ENCODE measurements at regions not wholly inside any gene's neighbourhood (a gene's known extent, or its start where the extent isn't known, plus 50 kb on each side); places are given as distances from the start of the nearest gene placed in this dataset.

DNA sequence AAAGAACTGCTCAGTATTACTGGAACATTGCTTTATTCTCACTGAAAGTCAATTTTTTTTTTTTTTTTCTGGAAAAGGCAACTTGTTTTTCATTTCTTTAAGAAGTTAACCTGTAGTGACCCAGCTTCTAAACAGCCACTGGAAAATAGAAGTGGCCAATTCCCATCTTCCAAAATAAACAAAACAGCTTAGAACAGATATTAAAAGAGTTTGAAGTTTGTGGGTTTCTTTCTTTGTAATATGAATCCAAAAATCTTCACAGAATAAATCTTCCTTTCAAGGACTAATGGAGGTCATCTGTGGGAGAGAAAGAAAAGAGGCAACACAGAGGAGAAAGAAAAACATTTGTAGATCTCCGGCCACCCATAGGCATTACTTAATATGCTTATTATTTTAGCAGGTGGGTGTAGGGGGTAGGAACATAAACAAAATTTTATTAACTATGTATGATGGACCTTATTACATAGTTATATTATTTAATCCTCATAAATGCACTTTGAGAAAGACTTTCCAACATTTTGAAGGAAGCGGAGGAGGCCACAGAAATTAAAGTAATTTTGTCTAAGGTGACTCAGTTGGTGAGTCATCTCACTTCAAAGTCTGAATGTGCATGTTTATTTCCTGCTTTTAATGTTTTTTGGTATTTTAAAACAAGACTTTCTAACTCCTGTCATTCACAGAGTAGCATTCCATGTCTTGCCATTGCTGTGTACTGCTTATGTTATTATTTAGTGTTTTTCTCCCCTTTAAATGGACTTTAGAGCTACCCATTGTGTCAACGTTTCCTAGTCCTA is 1791.8 kb upstream of the WWC1 start:
- no peak overlapping the region for H2BK120ac ChIP-seq (ENCODE audit: insufficient read depth, low read length, poor library complexity)
- no peak overlapping the region for H3K27ac ChIP-seq (ENCODE audit: low read depth, low read length)
- no peak overlapping the region for H2BK12ac ChIP-seq (ENCODE audit: low read length)
- peaks cover 0 to 2% of the 10 kb centered on the region in 2 experiments for H3K4me1 ChIP-seq (ENCODE audit: control insufficient read depth in 1 of 2, insufficient read depth in 2 of 2, low read length in 2 of 2)
- H3K4me2 ChIP-seq (ENCODE audit: low read length) = no peak overlapping the region
- no peak for DNase-seq
- no peak overlapping the region for H3K18ac ChIP-seq (ENCODE audit: low read length)
- H3K36me3 ChIP-seq (ENCODE audit: control insufficient read depth in 1 of 2, insufficient read depth in 2 of 2, low read length in 2 of 2) = no peaks in the 10 kb centered on the region
- no peak overlapping the region for H2AFZ ChIP-seq (ENCODE audit: insufficient read depth, low read length, poor library complexity)
- H2AK5ac ChIP-seq (ENCODE audit: low read length) = no peak overlapping the region
- H3K9ac ChIP-seq (ENCODE audit: low read length) = no peak overlapping the region
- no peak overlapping the region for H4K8ac ChIP-seq (ENCODE audit: low read depth, low read length)
- H2BK5ac ChIP-seq (ENCODE audit: low read depth, low read length, poor library complexity) = no peak overlapping the region
- WGBS (ENCODE audit: extremely low coverage, insufficient coverage, insufficient read length) = no CpG with 5 or more reads among the region's 3 CpGs
- no peaks in the 10 kb centered on the region for H3K27me3 ChIP-seq (ENCODE audit: insufficient read depth, low read length)
- H3K79me2 ChIP-seq (ENCODE audit: control insufficient read depth, insufficient read depth, low read length, poor library complexity) = no peaks in the 10 kb centered on the region
- no peak overlapping the region for H3K23ac ChIP-seq (ENCODE audit: low read length)
- H3K79me1 ChIP-seq (ENCODE audit: low read length) = no peaks in the 10 kb centered on the region
- no peak overlapping the region for H3K4me3 ChIP-seq (ENCODE audit: low read depth, low read length)
- no peaks in the 10 kb centered on the region for H3K9me3 ChIP-seq (ENCODE audit: insufficient read depth, low read depth, low read length)
- no peak overlapping the region for H4K12ac ChIP-seq (ENCODE audit: low read depth, low read length)
- no peak overlapping the region for H3K4ac ChIP-seq (ENCODE audit: low read depth, low read length)
- H3K14ac ChIP-seq (ENCODE audit: low read length) = no peak overlapping the region
- H4K91ac ChIP-seq (ENCODE audit: low read depth, low read length) = no peak overlapping the region

DNA sequence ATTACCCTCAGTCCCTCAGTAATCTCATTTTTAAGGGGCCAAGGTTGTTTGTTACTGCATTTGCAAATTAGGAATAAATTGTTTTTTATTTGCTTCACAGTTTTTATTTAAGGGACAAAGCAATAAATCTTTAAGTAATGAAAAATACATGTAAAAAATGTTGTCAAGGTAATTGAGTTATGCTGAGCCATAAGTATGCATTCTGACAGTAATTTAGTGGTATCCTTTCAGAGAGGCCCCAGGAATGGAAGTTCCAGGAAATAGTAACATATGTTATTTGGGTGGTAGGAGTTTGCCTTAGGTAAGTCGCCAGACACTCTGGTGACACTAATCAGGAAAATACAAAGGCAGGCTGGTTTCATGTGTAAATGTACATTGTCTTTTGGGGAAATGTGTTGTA is 1787.9 kb upstream of the WWC1 start:
- H3K27ac ChIP-seq (ENCODE audit: low read depth, low read length) = no peak overlapping the region
- no CpG with 5 or more reads among the region's 1 CpG for WGBS (ENCODE audit: extremely low coverage, insufficient coverage, insufficient read length)
- no peak for DNase-seq

DNA sequence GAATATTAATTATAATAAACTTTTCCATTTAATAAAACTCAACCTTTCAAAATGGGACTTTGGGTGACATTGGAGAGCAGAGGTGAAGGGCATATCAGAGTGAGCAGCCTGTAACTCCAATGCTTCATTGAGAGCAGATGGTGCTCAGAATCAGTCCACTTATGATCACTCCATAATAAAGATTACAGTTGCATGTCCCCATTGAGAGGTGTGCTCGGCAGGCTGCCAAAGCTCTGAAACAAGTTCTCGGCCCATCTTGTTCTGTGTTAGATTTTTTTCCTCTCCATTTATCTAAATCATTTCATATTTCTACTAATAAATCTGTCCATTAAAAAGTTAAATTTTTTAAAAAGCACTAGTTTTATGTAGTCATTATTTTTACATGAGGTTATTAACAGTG is 1786.4 kb upstream of the WWC1 start:
- Histone ChIP-seq H2BK120ac (ENCODE audit: insufficient read depth, low read length, poor library complexity) (no peak overlapping the region), H4K8ac (ENCODE audit: low read depth, low read length) (no peak overlapping the region), H2AFZ (ENCODE audit: insufficient read depth, low read length, poor library complexity) (no peak overlapping the region), H3K4me3 (ENCODE audit: low read depth, low read length) (no peak overlapping the region), H2BK12ac (ENCODE audit: low read length) (no peak overlapping the region), H2BK5ac (ENCODE audit: low read depth, low read length, poor library complexity) (no peak overlapping the region), H3K36me3 (ENCODE audit: control insufficient read depth in 1 of 2, insufficient read depth in 2 of 2, low read length in 2 of 2) (no peaks in the 10 kb centered on the region), H3K27ac (ENCODE audit: low read depth, low read length) (no peak overlapping the region), H3K23ac (ENCODE audit: low read length) (no peak overlapping the region), H3K4ac (ENCODE audit: low read depth, low read length) (no peak overlapping the region), H3K79me1 (ENCODE audit: low read length) (no peaks in the 10 kb centered on the region), H3K18ac (ENCODE audit: low read length) (no peak overlapping the region), H3K14ac (ENCODE audit: low read length) (no peak overlapping the region), H3K4me2 (ENCODE audit: low read length) (no peak overlapping the region), H3K4me1 (ENCODE audit: control insufficient read depth in 1 of 2, insufficient read depth in 2 of 2, low read length in 2 of 2) (peaks cover 0 to 2% of the 10 kb centered on the region in 2 experiments), H4K91ac (ENCODE audit: low read depth, low read length) (no peak overlapping the region), H3K79me2 (ENCODE audit: control insufficient read depth, insufficient read depth, low read length, poor library complexity) (no peaks in the 10 kb centered on the region), H3K27me3 (ENCODE audit: insufficient read depth, low read length) (no peaks in the 10 kb centered on the region), H4K12ac (ENCODE audit: low read depth, low read length) (no peak overlapping the region), H3K9ac (ENCODE audit: low read length) (no peak overlapping the region), H3K9me3 (ENCODE audit: insufficient read depth, low read depth, low read length) (no peaks in the 10 kb centered on the region), H2AK5ac (ENCODE audit: low read length) (no peak overlapping the region)
- no CpG with 5 or more reads among the region's 2 CpGs for whole genome bisulfite sequencing (ENCODE audit: extremely low coverage, insufficient coverage, insufficient read length)
- no peak for DNase-seq

More for the DNA sequence above, 1787.9 kb upstream of the WWC1 start:
- Histone ChIP-seq H2AFZ (ENCODE audit: insufficient read depth, low read length, poor library complexity) (no peak overlapping the region), H2BK12ac (ENCODE audit: low read length) (no peak overlapping the region), H3K4ac (ENCODE audit: low read depth, low read length) (no peak overlapping the region), H2BK120ac (ENCODE audit: insufficient read depth, low read length, poor library complexity) (no peak overlapping the region), H3K18ac (ENCODE audit: low read length) (no peak overlapping the region), H3K4me3 (ENCODE audit: low read depth, low read length) (no peak overlapping the region), H4K91ac (ENCODE audit: low read depth, low read length) (no peak overlapping the region), H3K9ac (ENCODE audit: low read length) (no peak overlapping the region), H3K9me3 (ENCODE audit: insufficient read depth, low read depth, low read length) (no peaks in the 10 kb centered on the region), H3K27me3 (ENCODE audit: insufficient read depth, low read length) (no peaks in the 10 kb centered on the region), H3K14ac (ENCODE audit: low read length) (no peak overlapping the region), H3K79me1 (ENCODE audit: low read length) (no peaks in the 10 kb centered on the region), H3K4me1 (ENCODE audit: control insufficient read depth in 1 of 2, insufficient read depth in 2 of 2, low read length in 2 of 2) (peaks cover 0 to 2% of the 10 kb centered on the region in 2 experiments), H3K36me3 (ENCODE audit: control insufficient read depth in 1 of 2, insufficient read depth in 2 of 2, low read length in 2 of 2) (no peaks in the 10 kb centered on the region), H3K23ac (ENCODE audit: low read length) (no peak overlapping the region), H3K4me2 (ENCODE audit: low read length) (no peak overlapping the region), H3K79me2 (ENCODE audit: control insufficient read depth, insufficient read depth, low read length, poor library complexity) (no peaks in the 10 kb centered on the region), H4K8ac (ENCODE audit: low read depth, low read length) (no peak overlapping the region), H4K12ac (ENCODE audit: low read depth, low read length) (no peak overlapping the region), H2BK5ac (ENCODE audit: low read depth, low read length, poor library complexity) (no peak overlapping the region), H2AK5ac (ENCODE audit: low read length) (no peak overlapping the region)

DNA sequence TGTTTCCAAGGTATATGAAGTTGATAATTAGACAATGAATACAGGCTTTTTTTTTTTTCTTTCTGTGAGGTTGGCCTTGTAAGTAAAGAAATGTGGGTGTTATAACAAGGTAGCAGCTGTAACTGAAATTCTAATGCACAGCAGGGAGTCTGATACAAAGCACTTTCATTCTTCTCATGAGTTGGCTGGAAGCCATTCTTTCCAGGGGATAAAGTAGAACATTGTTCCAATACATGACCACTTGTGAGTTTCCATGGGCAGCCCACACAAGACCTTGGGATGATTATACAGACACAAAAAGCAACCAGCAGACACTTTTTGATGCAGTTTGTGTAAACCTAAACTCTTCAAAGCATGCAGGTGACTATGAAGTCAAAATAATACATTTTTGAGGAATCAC is 1785.9 kb upstream of the WWC1 start:
- H3K79me1 ChIP-seq (ENCODE audit: low read length) = no peaks in the 10 kb centered on the region
- H3K27ac ChIP-seq (ENCODE audit: low read depth, low read length) = no peak overlapping the region
- H3K4me1 ChIP-seq (ENCODE audit: control insufficient read depth in 1 of 2, insufficient read depth in 2 of 2, low read length in 2 of 2) = peaks cover 0 to under 1% of the 10 kb centered on the region in 2 experiments
- H2AK5ac ChIP-seq (ENCODE audit: low read length) = no peak overlapping the region
- no peaks in the 10 kb centered on the region for H3K79me2 ChIP-seq (ENCODE audit: control insufficient read depth, insufficient read depth, low read length, poor library complexity)
- H3K14ac ChIP-seq (ENCODE audit: low read length) = no peak overlapping the region
- DNase-seq = no peak
- H3K9ac ChIP-seq (ENCODE audit: low read length) = no peak overlapping the region
- H2BK12ac ChIP-seq (ENCODE audit: low read length) = no peak overlapping the region
- H3K4me3 ChIP-seq (ENCODE audit: low read depth, low read length) = no peak overlapping the region
- H2AFZ ChIP-seq (ENCODE audit: insufficient read depth, low read length, poor library complexity) = no peak overlapping the region
- H2BK120ac ChIP-seq (ENCODE audit: insufficient read depth, low read length, poor library complexity) = no peak overlapping the region
- H3K18ac ChIP-seq (ENCODE audit: low read length) = no peak overlapping the region
- no peak overlapping the region for H2BK5ac ChIP-seq (ENCODE audit: low read depth, low read length, poor library complexity)
- no peaks in the 10 kb centered on the region for H3K36me3 ChIP-seq (ENCODE audit: control insufficient read depth in 1 of 2, insufficient read depth in 2 of 2, low read length in 2 of 2)
- no peak overlapping the region for H4K12ac ChIP-seq (ENCODE audit: low read depth, low read length)
- no peaks in the 10 kb centered on the region for H3K9me3 ChIP-seq (ENCODE audit: insufficient read depth, low read depth, low read length)
- H4K8ac ChIP-seq (ENCODE audit: low read depth, low read length) = no peak overlapping the region
- H3K4me2 ChIP-seq (ENCODE audit: low read length) = no peak overlapping the region
- no peak overlapping the region for H3K4ac ChIP-seq (ENCODE audit: low read depth, low read length)
- no peak overlapping the region for H4K91ac ChIP-seq (ENCODE audit: low read depth, low read length)
- H3K23ac ChIP-seq (ENCODE audit: low read length) = no peak overlapping the region
- H3K27me3 ChIP-seq (ENCODE audit: insufficient read depth, low read length) = no peaks in the 10 kb centered on the region

Measured in trophoblast cell (in vitro differentiated cells and primary cell).